ENCODE measurements at regions not wholly inside any gene's neighbourhood (a gene's known extent, or its start where the extent isn't known, plus 50 kb on each side); places are given as distances from the start of the nearest gene placed in this dataset.

DNA sequence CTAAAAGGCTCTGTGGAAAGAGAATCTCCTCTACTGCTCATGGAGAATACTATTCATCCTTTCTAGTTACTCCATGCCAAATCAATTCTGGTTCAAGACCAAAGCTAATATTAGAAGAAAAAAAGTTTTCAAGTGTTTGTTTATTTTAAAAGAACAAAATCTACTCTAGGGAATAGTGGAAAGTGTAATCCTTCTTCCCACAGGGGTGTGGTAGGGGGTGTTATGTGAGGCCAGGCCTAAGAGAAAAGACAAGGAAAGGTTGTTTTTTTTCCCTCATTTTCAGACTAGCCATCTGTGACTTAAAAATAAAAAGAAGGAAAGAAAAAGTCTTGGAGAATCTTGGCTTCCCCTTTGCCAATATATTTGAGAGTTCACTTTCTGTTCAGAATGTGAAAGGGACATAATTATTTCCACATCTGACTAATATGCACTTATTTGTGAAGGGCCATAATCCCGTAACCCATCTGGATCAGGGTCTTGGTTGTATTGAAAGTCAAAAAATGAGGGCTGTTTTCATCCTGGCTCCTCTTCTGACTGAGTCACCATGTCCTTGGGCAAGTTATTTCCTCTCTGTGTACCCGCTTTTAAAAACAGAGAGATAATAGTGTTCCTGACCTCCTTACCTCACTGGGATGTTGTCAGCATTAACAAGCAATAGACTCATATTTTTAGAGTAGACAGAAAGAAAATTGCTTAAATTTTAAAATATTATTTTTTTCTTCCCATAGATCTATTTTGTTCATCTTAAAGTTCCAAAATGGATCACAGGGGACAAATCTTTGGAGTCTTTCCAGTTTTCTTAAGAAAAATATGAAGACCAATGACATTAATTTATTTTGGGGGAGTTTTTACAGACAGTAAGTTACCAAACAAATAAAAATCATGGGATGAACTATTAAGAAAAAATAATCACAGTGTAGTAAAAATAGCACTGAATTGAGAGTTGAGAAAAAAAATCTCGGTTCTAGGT, 233.7 kb downstream of the IBTK start:
- DNase-seq: no peak

DNA sequence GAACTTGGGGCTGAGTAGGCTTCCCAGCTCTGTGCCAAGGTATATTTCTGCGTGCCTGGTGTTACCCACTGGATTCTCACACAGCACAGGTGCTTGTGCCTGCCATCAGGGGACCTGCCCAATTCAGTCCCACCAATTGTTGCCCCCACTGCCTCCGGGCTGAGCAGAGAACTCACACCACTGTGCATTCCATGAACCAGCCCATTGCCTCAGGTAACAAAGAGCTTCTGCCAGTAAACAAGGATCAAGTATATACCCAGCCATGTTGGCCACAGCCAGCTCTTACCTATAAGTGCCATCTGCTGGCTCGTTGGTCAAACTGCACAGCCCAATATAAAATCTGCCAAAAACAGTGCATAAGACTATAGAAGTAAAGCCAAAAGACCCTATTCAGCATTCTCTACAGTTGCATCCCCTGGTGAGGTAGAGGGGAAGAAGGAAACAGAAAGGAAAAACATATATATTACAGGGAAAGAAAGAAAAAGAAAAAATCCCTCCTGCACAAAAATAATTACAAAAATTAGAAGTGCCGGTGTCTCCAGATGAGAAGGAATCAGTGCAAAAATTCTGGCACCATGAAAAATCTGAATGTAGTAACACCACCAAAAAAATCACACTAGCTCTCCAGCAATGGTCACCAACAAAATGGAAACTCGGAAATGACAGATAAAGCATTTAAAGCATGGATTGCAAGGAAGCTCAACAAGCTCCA, 241.4 kb downstream of the IBTK start:
- DNase-seq: peak; percentile 34

DNA sequence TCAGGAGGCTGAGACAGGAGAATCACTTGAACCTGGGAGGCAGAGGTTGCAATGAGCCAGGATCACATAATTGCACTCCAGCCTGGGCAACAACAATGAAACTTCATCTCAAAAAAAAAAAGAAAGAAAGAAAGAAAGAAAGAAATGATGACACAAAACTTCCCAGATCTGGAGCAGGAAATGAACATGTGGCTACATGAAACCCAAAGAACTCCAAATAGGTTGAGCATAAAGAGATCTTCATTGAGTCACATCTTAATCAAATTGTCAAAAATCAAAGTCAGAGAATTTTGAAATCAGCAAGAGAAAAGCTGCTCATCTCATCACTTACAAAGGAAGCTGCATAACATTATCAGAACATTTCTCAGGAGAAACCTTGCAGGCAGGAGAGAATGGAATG, 247.0 kb downstream of the IBTK start:
- DNase-seq: no peak

DNA sequence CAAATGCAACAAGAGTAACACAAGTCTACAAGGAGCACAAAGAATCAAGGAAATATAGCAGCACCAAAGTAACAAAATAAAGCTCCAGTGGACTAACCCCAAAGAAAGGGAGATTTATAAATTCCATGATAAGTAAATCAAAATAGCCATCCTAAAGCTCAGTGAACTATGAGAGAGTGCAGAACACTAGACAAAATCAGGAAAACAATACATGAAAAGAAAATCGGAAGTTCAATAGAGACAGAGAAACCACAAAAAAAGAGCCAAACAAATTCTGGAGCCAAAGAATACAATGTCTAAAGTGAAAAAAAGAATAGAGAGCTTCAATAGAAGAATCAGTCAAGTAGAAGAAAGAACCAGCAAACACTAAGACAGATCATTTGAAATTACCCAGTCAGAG, 247.3 kb upstream of the TENT5A start:
- DNase-seq: no peak

DNA sequence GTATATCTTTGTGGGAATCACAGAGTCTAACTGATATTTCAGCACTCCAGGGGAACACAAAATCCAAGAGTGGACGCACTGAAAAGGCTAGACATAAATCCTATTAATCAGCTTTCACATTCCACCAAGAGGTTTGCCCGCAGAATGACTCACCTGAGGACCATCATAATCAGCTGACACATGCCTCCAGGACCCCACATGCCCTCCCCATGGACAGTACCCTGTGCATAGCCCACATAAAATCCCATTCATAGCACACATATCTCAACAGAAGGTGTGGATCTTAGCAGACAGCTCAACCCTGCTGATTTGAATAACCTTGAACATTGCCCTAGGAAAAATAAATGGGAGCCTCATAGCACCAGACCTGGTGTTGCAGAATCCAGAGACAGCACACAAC, 246.8 kb upstream of the TENT5A start:
- DNase-seq: no peak

DNA sequence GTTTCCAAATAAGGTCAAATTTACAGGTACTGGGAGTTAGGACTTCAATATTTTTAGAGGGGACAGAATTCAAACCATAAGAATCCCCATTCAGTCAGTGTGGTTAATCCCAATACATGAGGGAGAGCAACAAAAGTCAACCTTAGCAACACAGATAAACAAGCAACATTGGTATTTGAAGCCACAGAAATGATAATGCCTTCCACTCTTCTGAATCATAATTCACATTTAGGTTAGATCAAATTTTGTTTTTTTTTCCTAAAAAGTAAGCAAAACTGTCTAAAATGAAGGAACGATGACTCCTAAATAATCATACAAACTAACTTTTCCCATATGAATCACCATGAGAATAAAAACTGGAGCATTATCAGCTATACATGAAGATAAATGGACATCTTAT, 246.0 kb upstream of the TENT5A start:
- no peak for DNase-seq

- DNase-seq: no peak
These were observed 244.8 kb upstream of the TENT5A start for GRCh38 chr6:81997090-81997926.

GRCh38 chr6:81996414-81996813, 243.9 kb upstream of the TENT5A start:
- DNase-seq: no peak

- peak; percentile 38 for DNase-seq
These were observed 243.2 kb upstream of the TENT5A start for GRCh38 chr6:81995548-81996289.

DNA sequence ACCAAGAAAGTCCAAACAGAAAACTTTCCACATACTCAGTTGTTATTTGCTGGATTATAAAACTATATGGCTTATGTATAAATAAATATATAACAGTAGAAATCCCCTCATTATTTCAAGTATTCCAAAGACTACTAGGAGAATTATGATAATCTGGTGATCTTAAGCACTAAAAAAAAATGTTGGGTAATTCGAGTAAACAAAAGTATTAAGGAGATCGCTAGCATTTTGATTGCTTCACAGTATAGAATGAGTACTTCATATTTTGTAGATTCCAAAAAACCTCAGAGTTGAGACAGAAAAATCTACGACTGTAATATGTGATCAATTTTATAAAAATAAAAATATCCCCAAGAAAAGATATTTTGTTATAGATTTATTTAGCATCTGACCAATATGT, 236.4 kb upstream of the TENT5A start:
- DNase-seq: no peak

- DNase-seq: no peak
These were observed 236.0 kb upstream of the TENT5A start for GRCh38 chr6:81988446-81988845.

GRCh38 chr6:81987293-81987692, 234.8 kb upstream of the TENT5A start:
- DNase-seq: no peak

DNA sequence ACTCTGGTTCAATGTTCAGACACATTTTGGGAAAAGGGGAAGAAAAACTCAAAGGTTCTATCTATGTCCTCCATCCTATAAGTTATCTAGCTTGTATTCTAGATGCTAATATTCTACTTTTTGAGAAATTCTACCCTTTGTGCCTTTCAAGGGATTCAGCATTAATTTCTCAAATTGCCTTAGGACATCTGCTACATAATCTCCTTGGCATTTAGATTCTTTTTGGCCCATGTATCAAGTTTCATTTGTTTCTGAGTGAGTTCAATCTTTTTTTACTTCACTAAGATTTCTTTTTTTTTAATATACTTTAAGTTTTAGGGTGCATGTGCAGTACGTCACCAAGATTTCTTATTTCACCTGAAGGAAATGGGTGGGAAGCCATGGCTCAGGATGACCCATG, 232.7 kb upstream of the TENT5A start:
- no peak for DNase-seq

DNA sequence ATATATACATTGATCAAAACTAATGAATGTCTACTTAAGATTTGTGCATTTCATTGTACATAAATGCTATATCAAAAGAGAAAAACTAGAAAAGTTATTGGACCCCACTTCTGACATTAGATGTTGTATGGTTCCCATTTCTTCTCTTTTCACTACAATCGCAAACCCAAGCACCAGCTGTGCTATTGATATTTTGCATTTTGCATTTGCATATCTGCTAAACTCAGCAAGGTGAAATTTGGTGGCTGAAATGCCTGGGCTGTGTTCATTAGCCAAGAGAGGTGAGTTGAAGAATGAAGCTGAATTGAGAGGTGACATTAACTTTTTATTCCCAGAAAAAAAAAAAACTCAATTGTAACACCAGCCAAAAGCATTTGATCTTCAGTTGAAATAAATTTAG, 232.1 kb upstream of the TENT5A start:
- DNase-seq: no peak

- no peak for DNase-seq
These were observed 229.3 kb upstream of the TENT5A start for GRCh38 chr6:81981812-81982211.

- DNase-seq: no peak
These were observed 227.3 kb upstream of the TENT5A start for GRCh38 chr6:81979767-81980166.

DNA sequence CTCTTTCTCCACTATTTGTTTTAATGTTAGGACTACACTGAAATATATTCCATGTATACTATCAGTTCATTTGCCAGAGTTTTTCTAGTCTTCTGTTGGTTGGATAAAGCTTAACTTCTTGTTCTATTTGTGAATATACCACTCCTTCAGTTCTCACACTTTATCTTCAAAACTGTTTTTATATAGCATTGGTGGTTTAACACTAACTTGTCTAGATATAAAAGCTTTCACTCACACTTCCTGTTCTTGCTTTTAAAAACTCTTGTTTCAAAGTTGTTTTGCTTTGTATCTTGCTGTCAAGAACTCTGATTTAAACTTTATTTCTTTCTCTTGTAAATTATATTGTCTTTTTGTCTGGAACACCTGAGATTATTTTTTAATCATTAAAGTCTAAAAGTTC, 226.8 kb upstream of the TENT5A start:
- DNase-seq: no peak

- no peak for DNase-seq
These were observed 225.7 kb upstream of the TENT5A start for GRCh38 chr6:81978230-81978629.

GRCh38 chr6:81977486-81977885, 225.0 kb upstream of the TENT5A start:
- no peak for DNase-seq

- no peak for DNase-seq
These were observed 217.3 kb upstream of the TENT5A start for GRCh38 chr6:81969814-81970213.

- no peak for DNase-seq
These were observed 216.5 kb upstream of the TENT5A start for GRCh38 chr6:81969011-81969410.

- DNase-seq: no peak
These were observed 214.5 kb upstream of the TENT5A start for GRCh38 chr6:81966968-81967367.

DNA sequence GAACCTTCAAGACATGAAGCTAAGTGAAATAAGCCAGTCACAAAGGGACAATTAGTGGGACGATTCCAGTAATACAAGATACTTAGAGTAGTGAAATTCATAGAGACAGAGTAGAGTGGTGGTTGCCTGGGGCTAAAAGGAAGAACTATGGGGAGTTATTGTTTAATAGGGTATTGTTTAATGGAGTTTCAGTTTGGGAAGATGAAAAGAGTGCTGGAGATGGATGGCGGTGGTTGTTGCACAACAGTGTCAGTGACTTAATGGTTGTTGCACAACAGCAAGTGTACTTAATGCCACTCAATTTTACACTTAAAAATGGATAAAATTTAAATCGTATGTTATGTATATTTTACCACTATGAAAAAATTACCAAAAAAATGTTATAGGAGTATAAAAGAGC, 209.7 kb upstream of the TENT5A start:
- DNase-seq: no peak
